ENCODE measurements at regions not wholly inside any gene's neighbourhood (a gene's known extent, or its start where the extent isn't known, plus 50 kb on each side); places are given as distances from the start of the nearest gene placed in this dataset.

DNA sequence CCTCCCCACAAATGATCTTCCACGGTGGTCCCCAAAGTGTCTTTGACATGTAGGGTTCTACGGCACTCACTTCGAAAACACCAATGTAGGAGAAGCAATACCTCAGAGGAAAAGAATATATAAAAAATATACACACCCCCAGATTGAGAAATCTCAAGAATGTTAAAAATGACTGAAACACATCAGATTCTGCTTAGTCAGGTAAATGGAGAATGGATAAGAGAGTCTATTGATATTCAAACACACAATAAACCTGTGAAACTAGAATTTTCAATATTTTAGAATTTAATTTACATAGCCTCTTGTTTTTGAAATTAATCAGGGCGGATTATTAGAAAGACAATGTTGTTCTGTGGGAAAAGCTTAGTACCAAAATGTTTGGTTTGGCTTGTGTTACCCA is 712.4 kb downstream of the GATA3 start:
- no peak for ATAC-seq
- TF ChIP-seq ZFP3 (CRISPR knock-in tag; IDR thresholded peaks at IDR 0.05) (no peak), ZNF8 (CRISPR knock-in tag; IDR thresholded peaks at IDR 0.05) (no peak), ARNTL (CRISPR knock-in tag; IDR thresholded peaks at IDR 0.05; ENCODE audit: borderline replicate concordance, low read depth) (no peak), PATZ1 (CRISPR knock-in tag; IDR thresholded peaks at IDR 0.05; ENCODE audit: borderline replicate concordance) (no peak), SNAI2 (CRISPR knock-in tag; IDR thresholded peaks at IDR 0.05) (no peak), TCF4 (CRISPR knock-in tag; IDR thresholded peaks at IDR 0.05; ENCODE audit: borderline replicate concordance) (no peak)
- TF ChIP-seq, protein P1, sequence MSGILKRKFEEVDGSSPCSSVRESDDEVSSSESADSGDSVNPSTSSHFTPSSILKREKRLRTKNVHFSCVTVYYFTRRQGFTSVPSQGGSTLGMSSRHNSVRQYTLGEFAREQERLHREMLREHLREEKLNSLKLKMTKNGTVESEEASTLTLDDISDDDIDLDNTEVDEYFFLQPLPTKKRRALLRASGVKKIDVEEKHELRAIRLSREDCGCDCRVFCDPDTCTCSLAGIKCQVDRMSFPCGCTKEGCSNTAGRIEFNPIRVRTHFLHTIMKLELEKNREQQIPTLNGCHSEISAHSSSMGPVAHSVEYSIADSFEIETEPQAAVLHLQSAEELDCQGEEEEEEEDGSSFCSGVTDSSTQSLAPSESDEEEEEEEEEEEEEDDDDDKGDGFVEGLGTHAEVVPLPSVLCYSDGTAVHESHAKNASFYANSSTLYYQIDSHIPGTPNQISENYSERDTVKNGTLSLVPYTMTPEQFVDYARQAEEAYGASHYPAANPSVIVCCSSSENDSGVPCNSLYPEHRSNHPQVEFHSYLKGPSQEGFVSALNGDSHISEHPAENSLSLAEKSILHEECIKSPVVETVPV (CRISPR knock-in tag; IDR thresholded peaks at IDR 0.05), result no peak
- TF ChIP-seq, protein P2, sequence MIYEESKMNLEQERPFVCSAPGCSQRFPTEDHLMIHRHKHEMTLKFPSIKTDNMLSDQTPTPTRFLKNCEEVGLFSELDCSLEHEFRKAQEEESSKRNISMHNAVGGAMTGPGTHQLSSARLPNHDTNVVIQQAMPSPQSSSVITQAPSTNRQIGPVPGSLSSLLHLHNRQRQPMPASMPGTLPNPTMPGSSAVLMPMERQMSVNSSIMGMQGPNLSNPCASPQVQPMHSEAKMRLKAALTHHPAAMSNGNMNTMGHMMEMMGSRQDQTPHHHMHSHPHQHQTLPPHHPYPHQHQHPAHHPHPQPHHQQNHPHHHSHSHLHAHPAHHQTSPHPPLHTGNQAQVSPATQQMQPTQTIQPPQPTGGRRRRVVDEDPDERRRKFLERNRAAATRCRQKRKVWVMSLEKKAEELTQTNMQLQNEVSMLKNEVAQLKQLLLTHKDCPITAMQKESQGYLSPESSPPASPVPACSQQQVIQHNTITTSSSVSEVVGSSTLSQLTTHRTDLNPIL (CRISPR knock-in tag; IDR thresholded peaks at IDR 0.05; ENCODE audit: low read depth), result no peak
- TF ChIP-seq, protein P3, sequence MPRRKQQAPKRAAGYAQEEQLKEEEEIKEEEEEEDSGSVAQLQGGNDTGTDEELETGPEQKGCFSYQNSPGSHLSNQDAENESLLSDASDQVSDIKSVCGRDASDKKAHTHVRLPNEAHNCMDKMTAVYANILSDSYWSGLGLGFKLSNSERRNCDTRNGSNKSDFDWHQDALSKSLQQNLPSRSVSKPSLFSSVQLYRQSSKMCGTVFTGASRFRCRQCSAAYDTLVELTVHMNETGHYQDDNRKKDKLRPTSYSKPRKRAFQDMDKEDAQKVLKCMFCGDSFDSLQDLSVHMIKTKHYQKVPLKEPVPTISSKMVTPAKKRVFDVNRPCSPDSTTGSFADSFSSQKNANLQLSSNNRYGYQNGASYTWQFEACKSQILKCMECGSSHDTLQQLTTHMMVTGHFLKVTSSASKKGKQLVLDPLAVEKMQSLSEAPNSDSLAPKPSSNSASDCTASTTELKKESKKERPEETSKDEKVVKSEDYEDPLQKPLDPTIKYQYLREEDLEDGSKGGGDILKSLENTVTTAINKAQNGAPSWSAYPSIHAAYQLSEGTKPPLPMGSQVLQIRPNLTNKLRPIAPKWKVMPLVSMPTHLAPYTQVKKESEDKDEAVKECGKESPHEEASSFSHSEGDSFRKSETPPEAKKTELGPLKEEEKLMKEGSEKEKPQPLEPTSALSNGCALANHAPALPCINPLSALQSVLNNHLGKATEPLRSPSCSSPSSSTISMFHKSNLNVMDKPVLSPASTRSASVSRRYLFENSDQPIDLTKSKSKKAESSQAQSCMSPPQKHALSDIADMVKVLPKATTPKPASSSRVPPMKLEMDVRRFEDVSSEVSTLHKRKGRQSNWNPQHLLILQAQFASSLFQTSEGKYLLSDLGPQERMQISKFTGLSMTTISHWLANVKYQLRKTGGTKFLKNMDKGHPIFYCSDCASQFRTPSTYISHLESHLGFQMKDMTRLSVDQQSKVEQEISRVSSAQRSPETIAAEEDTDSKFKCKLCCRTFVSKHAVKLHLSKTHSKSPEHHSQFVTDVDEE (CRISPR knock-in tag; IDR thresholded peaks at IDR 0.05), result no peak

GRCh38 chr10:8767591-8767990 is 713.1 kb downstream of the GATA3 start:
- TF ChIP-seq GLIS3 (CRISPR knock-in tag; IDR thresholded peaks at IDR 0.05), result no peak
- TF ChIP-seq ARNTL (CRISPR knock-in tag; IDR thresholded peaks at IDR 0.05; ENCODE audit: borderline replicate concordance, low read depth), result no peak
- TF ChIP-seq ISL1 (CRISPR knock-in tag; IDR thresholded peaks at IDR 0.05), result no peak
- TF ChIP-seq BACH2 (CRISPR knock-in tag; IDR thresholded peaks at IDR 0.05; ENCODE audit: borderline replicate concordance), result no peak
- no peak for TF ChIP-seq ESRRG (CRISPR knock-in tag; IDR thresholded peaks at IDR 0.05)
- no peak for TF ChIP-seq POU6F1 (CRISPR knock-in tag; IDR thresholded peaks at IDR 0.05; ENCODE audit: borderline replicate concordance, low read depth)
- no peak for TF ChIP-seq RARB (CRISPR knock-in tag; IDR thresholded peaks at IDR 0.05)
- no peak for TF ChIP-seq ZFP3 (CRISPR knock-in tag; IDR thresholded peaks at IDR 0.05)
- TF ChIP-seq ZNF8 (CRISPR knock-in tag; IDR thresholded peaks at IDR 0.05), result no peak
- TF ChIP-seq PATZ1 (CRISPR knock-in tag; IDR thresholded peaks at IDR 0.05; ENCODE audit: borderline replicate concordance), result no peak
- TF ChIP-seq, protein P2 (CRISPR knock-in tag; IDR thresholded peaks at IDR 0.05; ENCODE audit: low read depth), result no peak
- no peak for ATAC-seq

DNA sequence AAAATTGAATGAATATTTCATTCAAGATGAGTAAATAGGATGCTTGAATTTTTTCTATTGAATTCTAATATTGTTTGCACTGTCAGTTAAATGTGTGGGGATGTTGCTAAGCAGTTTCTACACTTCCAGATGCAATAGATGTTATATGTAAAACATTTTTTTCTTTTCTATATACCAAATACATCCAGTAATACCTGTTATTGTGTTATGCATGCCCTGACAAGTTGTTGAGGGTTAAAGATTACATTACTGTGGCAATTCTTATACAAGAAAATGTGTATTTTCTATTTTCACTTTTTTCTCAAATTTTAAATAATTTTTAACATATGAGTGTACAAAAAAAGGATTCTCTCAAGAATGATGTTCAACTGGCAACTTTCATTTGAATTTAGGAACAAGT is 713.9 kb downstream of the GATA3 start:
- ATAC-seq, result no peak
- TF ChIP-seq TCF4 (CRISPR knock-in tag; IDR thresholded peaks at IDR 0.05; ENCODE audit: borderline replicate concordance) (no peak), PATZ1 (CRISPR knock-in tag; IDR thresholded peaks at IDR 0.05; ENCODE audit: borderline replicate concordance) (no peak), POU6F1 (CRISPR knock-in tag; IDR thresholded peaks at IDR 0.05; ENCODE audit: borderline replicate concordance, low read depth) (no peak), RARB (CRISPR knock-in tag; IDR thresholded peaks at IDR 0.05) (no peak), PPARA (CRISPR knock-in tag; IDR thresholded peaks at IDR 0.05; ENCODE audit: borderline replicate concordance) (no peak)
- TF ChIP-seq, protein P3 (CRISPR knock-in tag; IDR thresholded peaks at IDR 0.05), result no peak
